NB4 (cell line): ENCODE measurements at regions not wholly inside any gene's neighbourhood (a gene's known extent, or its start where the extent isn't known, plus 50 kb on each side); places are given as distances from the start of the nearest gene placed in this dataset.

ENCODE experiments used
- CTCF ChIP-seq: IDR thresholded peaks from one replicate; pipeline ENCODE4 v1.5.1; 2012; ENCODE audit warnings: low read depth, low read length
- POLR2A ChIP-seq: IDR thresholded peaks from 2 replicates; pipeline ENCODE4 v1.6.1; 2011; ENCODE audit warnings: mild to moderate bottlenecking; ENCODE audit not compliant: insufficient read length; ENCODE audit errors: extremely low read depth

GRCh38 chrX:93404121-93404520 is 269.3 kb downstream of the NAP1L3 start:
- no peak for TF ChIP-seq CTCF
- no peak for TF ChIP-seq POLR2A
